HCT116 (cell line): ENCODE measurements at regions not wholly inside any gene's neighbourhood (a gene's known extent, or its start where the extent isn't known, plus 50 kb on each side); places are given as distances from the start of the nearest gene placed in this dataset.

Experiments used
- ATAC-seq: fragments of 200-7000 bp; cut with Tn5 transposase; 2 replicates; pipeline ENCODE4 v1.9.1; 2020; ENCODE audit warnings: mild to moderate bottlenecking, moderate library complexity
- BruUV-seq: library from RNA; stranded (reverse); fragments of 400-500 nt; replicated peaks from 2 replicates; lab custom pipeline; 2021; lab: Mats Ljungman, UMichigan
- CTCF ChIA-PET: fragments of 300-600 bp; sonication (Branson Sonifier 250); formaldehyde crosslinking; loops from one replicate; lab custom pipeline; 2021; ENCODE audit warnings: antibody characterized with exemption; lab: Charles Lee
- POLR2A ChIA-PET: fragments of 300-600, 350-600 bp; sonication (Branson Sonifier 250); formaldehyde crosslinking; loops from one replicate; lab custom pipeline; 2021; ENCODE audit warnings: antibody characterized with exemption; lab: Charles Lee
- RAD21 ChIA-PET, 2 experiments: fragments of 300-600 bp; sonication (Branson Sonifier 250); formaldehyde crosslinking; loops; one replicate each; lab custom pipeline; 2023; ENCODE audit warnings: low total read pairs in 2 of 2; ENCODE audit not compliant: uncharacterized antibody in 2 of 2, unreplicated experiment in 2 of 2, low non-redundant PET in 1 of 2; lab: Charles Lee
- DNase-seq: peaks from one replicate; pipeline ENCODE4 v3.0.0-alpha.2; 2010; ENCODE audit warnings: low read depth, low spot score
- H2AFZ ChIP-seq: fragments of 200-600 bp; shearing (Covaris generic), sonication (generic); 2 replicates; pipeline ENCODE4 v1.6.1; 2017; ENCODE audit warnings: low read depth, mixed run types, mixed read lengths, antibody characterized with exemption, low read length; ENCODE audit not compliant: poor library complexity, severe bottlenecking
- H3K27ac ChIP-seq: 2 replicates; pipeline ENCODE4 v1.5.1; 2012; ENCODE audit warnings: low read depth, low read length
- H3K27me3 ChIP-seq: fragments of 200-600 bp; sonication (generic); 2 replicates; pipeline ENCODE4 v1.6.1; 2016; ENCODE audit warnings: mixed run types, low read length, mixed read lengths; ENCODE audit not compliant: insufficient read depth
- H3K36me3 ChIP-seq, 2 experiments: fragments of 200-500 bp in 1 of 2; fragments of 200-600 bp in 1 of 2; sonication (Bioruptor generic) in 1 of 2; sonication (generic) in 1 of 2; 2 replicates each; pipeline versions ENCODE4 v1.5.1 to v1.6.1; 2014 to 2016; ENCODE audit warnings: low read length in 2 of 2, inconsistent platforms in 1 of 2, mixed read lengths in 1 of 2, mixed run types in 1 of 2; ENCODE audit not compliant: insufficient read depth in 2 of 2, control insufficient read depth in 1 of 2
- H3K4me1 ChIP-seq, 2 experiments: fragments of 200-600 bp in 1 of 2; sonication (generic) in 1 of 2; 2 replicates each; pipeline versions ENCODE4 v1.5.1 to v1.6.1; 2012 to 2017; ENCODE audit warnings: low read length in 2 of 2, inconsistent platforms in 1 of 2, mild to moderate bottlenecking in 1 of 2, mixed read lengths in 1 of 2, mixed run types in 1 of 2, moderate library complexity in 1 of 2; ENCODE audit not compliant: insufficient read depth in 2 of 2, control insufficient read depth in 1 of 2
- H3K4me2 ChIP-seq: fragments of 200-600 bp; sonication (generic); 2 replicates; pipeline ENCODE4 v1.6.1; 2017; ENCODE audit warnings: mixed run types, low read length, mixed read lengths
- H3K4me3 ChIP-seq, 2 experiments: fragments of 200-600 bp in 1 of 2; sonication (generic) in 1 of 2; replicated peaks in 1 of 2; 2 replicates each; pipeline ENCODE4 v1.5.1; 2011 to 2016; ENCODE audit warnings: low read length in 2 of 2, control low read depth in 1 of 2, low read depth in 1 of 2, mild to moderate bottlenecking in 1 of 2, mixed read lengths in 1 of 2, mixed run types in 1 of 2
- H3K79me2 ChIP-seq: fragments of 200-600 bp; sonication (generic); 2 replicates; pipeline ENCODE4 v1.6.1; 2017; ENCODE audit warnings: mild to moderate bottlenecking, mixed run types, low read length, moderate library complexity, mixed read lengths; ENCODE audit not compliant: insufficient read depth
- H3K9ac ChIP-seq: fragments of 200-600 bp; sonication (generic); 2 replicates; pipeline ENCODE4 v1.6.1; 2016; ENCODE audit warnings: low read length, mixed read lengths
- H3K9me2 ChIP-seq: fragments of 200-600 bp; sonication (generic), shearing (Covaris generic); 2 replicates; pipeline ENCODE4 v1.6.1; 2017; ENCODE audit warnings: mixed run types, mild to moderate bottlenecking, moderate library complexity; ENCODE audit not compliant: insufficient read depth
- H3K9me3 ChIP-seq, 2 experiments: fragments of 200-500 bp in 1 of 2; fragments of 200-600 bp in 1 of 2; sonication (Bioruptor generic) in 1 of 2; sonication (generic) in 1 of 2; 2 replicates each; pipeline ENCODE4 v1.6.1; 2014 to 2017; ENCODE audit warnings: low read length in 2 of 2, mixed read lengths in 2 of 2, inconsistent platforms in 1 of 2, low read depth in 1 of 2, mild to moderate bottlenecking in 1 of 2, mixed run types in 1 of 2, moderate library complexity in 1 of 2; ENCODE audit not compliant: control insufficient read depth in 1 of 2, insufficient read depth in 1 of 2
- H4K20me1 ChIP-seq: fragments of 200-600 bp; sonication (generic), shearing (Covaris generic); 2 replicates; pipeline ENCODE4 v1.6.1; 2017; ENCODE audit warnings: mixed run types, mild to moderate bottlenecking, moderate library complexity; ENCODE audit not compliant: insufficient read depth
- CBX3 ChIP-seq: IDR thresholded peaks from 2 replicates; pipeline ENCODE4 v1.6.1; 2012; ENCODE audit warnings: low read depth
- JUND ChIP-seq: IDR thresholded peaks from 2 replicates; pipeline ENCODE4 v1.6.1; 2012
- POLR2A ChIP-seq: IDR thresholded peaks from 2 replicates; pipeline ENCODE4 v1.7.0; 2011; ENCODE audit warnings: borderline replicate concordance; ENCODE audit not compliant: insufficient read depth, insufficient read length; ENCODE audit errors: extremely low read depth
- SP1 ChIP-seq: IDR thresholded peaks from 2 replicates; pipeline ENCODE4 v1.6.1; 2012; ENCODE audit warnings: low read depth
- SRF ChIP-seq: IDR thresholded peaks from 2 replicates; pipeline ENCODE4 v1.6.1; 2012; ENCODE audit warnings: low read depth
- YY1 ChIP-seq: IDR thresholded peaks from 2 replicates; pipeline ENCODE4 v1.6.1; 2011; ENCODE audit warnings: low read length, low read depth, moderate library complexity, mild to moderate bottlenecking; ENCODE audit not compliant: insufficient replicate concordance; ENCODE audit errors: extremely low read depth
- ZFX ChIP-seq: fragments of 450-650 bp; IDR thresholded peaks from 2 replicates; pipeline ENCODE4 v1.6.1; 2017
- ZNF274 ChIP-seq: fragments of 200-500 bp; sonication (Bioruptor generic); IDR thresholded peaks from 2 replicates; pipeline ENCODE4 v1.6.1; 2014; ENCODE audit warnings: mild to moderate bottlenecking, low read depth, low read length, inconsistent platforms
- intact Hi-C: fragments of 100-400 bp; cut with micrococcal nuclease; formaldehyde crosslinking; loops from 2 replicates; pipeline ENCODE4 v1.10.0; 2022
- TF ChIP-seq, protein P1 (sequence below), 3 experiments: fragments of 200-600 bp in 1 of 3; sonication (generic) in 1 of 3; IDR thresholded peaks in 2 of 3; conservative IDR thresholded peaks in 1 of 3; 2 replicates each; pipeline ENCODE4 v1.5.1; 2012 to 2017; ENCODE audit warnings: low read depth in 2 of 3, low read length in 2 of 3, antibody characterized with exemption in 1 of 3, borderline replicate concordance in 1 of 3, control low read depth in 1 of 3, mild to moderate bottlenecking in 1 of 3, mixed read lengths in 1 of 3, mixed run types in 1 of 3, moderate library complexity in 1 of 3; ENCODE audit not compliant: insufficient read depth in 1 of 3
- TF ChIP-seq, protein P2 (sequence below): IDR thresholded peaks from 2 replicates; pipeline ENCODE4 v1.6.1; 2012
- TF ChIP-seq, protein P3 (sequence below): IDR thresholded peaks from 2 replicates; pipeline ENCODE4 v1.6.1; 2011; ENCODE audit warnings: mild to moderate bottlenecking, low read length, moderate library complexity; ENCODE audit not compliant: insufficient replicate concordance; ENCODE audit errors: extremely low read depth

DNA sequence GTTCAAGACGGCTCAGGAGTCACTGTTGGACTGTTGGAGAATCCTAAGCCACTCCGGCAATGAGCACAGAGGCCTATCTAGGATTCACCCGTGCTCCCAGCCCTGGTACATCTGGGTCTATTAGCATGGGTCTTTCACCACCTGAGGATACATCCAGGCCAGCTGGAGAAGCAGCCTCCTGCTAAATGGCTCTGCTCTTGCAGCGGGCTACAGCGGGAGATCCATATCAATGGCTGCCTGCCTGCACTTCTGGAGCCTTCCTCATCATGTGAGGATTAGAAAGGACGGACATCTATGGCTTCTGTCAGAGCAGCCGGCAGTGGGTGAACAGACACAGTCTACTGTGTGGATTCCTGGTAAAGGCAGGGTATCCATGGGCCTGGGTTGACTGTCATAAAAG is 357.4 kb downstream of the MLLT3 start:
- ATAC-seq (no peak), DNase-seq (no peak)
- Histone ChIP-seq H3K4me1 (no peaks in the 10 kb centered on the region), H3K27ac (no peak overlapping the region), H3K27me3 (peaks cover 9% of the 10 kb centered on the region), H3K4me2 (no peak overlapping the region), H3K9ac (no peak overlapping the region), H3K36me3 (no peaks in the 10 kb centered on the region), H3K79me2 (no peaks in the 10 kb centered on the region), H3K4me3 (no peak overlapping the region), H3K9me2 (no peaks in the 10 kb centered on the region), H3K9me3 (no peaks in the 10 kb centered on the region), H4K20me1 (no peaks in the 10 kb centered on the region), H2AFZ (no peak overlapping the region)
- intact Hi-C loops, result no loop called here
- ChIA-PET POLR2A (no interaction called here), CTCF (no interaction called here), RAD21 (no interaction called here)
- BruUV-seq, result no TSS peak
- TF ChIP-seq, protein P1, sequence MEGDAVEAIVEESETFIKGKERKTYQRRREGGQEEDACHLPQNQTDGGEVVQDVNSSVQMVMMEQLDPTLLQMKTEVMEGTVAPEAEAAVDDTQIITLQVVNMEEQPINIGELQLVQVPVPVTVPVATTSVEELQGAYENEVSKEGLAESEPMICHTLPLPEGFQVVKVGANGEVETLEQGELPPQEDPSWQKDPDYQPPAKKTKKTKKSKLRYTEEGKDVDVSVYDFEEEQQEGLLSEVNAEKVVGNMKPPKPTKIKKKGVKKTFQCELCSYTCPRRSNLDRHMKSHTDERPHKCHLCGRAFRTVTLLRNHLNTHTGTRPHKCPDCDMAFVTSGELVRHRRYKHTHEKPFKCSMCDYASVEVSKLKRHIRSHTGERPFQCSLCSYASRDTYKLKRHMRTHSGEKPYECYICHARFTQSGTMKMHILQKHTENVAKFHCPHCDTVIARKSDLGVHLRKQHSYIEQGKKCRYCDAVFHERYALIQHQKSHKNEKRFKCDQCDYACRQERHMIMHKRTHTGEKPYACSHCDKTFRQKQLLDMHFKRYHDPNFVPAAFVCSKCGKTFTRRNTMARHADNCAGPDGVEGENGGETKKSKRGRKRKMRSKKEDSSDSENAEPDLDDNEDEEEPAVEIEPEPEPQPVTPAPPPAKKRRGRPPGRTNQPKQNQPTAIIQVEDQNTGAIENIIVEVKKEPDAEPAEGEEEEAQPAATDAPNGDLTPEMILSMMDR (IDR thresholded peaks at IDR 0.05 in 2 of 3, conservative IDR thresholded peaks at IDR 0.05 in 1 of 3; ENCODE audit: borderline replicate concordance in 1 of 3, insufficient read depth in 1 of 3, low read depth in 2 of 3, low read length in 2 of 3), result no peak
- no peak for TF ChIP-seq YY1
- no peak for TF ChIP-seq ZNF274
- TF ChIP-seq SP1, result no peak
- no peak for TF ChIP-seq SRF
- TF ChIP-seq POLR2A, result no peak
- no peak for TF ChIP-seq CBX3
- TF ChIP-seq, protein P2, sequence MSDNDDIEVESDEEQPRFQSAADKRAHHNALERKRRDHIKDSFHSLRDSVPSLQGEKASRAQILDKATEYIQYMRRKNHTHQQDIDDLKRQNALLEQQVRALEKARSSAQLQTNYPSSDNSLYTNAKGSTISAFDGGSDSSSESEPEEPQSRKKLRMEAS, result no peak
- no peak for TF ChIP-seq ZFX
- TF ChIP-seq, protein P3, sequence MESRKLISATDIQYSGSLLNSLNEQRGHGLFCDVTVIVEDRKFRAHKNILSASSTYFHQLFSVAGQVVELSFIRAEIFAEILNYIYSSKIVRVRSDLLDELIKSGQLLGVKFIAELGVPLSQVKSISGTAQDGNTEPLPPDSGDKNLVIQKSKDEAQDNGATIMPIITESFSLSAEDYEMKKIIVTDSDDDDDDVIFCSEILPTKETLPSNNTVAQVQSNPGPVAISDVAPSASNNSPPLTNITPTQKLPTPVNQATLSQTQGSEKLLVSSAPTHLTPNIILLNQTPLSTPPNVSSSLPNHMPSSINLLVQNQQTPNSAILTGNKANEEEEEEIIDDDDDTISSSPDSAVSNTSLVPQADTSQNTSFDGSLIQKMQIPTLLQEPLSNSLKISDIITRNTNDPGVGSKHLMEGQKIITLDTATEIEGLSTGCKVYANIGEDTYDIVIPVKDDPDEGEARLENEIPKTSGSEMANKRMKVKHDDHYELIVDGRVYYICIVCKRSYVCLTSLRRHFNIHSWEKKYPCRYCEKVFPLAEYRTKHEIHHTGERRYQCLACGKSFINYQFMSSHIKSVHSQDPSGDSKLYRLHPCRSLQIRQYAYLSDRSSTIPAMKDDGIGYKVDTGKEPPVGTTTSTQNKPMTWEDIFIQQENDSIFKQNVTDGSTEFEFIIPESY, result no peak
- no peak for TF ChIP-seq JUND
